ENCODE measurements at regions not wholly inside any gene's neighbourhood (a gene's known extent, or its start where the extent isn't known, plus 50 kb on each side); places are given as distances from the start of the nearest gene placed in this dataset.

DNA sequence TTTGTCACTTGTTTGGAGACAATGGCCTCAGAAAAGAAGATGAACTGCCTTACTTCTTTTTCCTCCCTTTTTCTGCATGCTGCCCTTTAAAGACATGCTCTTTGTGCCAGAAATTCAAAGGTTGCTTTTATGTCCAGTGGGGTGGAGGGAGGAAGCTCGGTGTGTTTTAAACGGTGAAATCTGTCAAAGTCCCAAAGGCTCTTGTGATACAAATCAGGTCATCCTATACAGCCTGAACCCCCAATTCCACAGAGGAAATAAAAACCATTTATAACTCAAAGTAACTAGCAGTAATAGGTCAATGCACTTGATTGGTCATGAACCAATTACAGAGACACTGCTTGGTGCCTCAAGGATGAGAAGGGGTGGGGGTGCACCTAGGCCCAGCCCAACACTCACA is 339.3 kb upstream of the F9 start:
- Mint-ChIP-seq H3K9me3 (no peaks in the 10 kb centered on the region), H3K27ac (no peak overlapping the region), H3K4me1 (peaks cover 32% of the 10 kb centered on the region), H3K27me3 (ENCODE audit: insufficient read depth, low read depth) (peaks cover 9% of the 10 kb centered on the region), H3K4me3 (no peak overlapping the region), H3K36me3 (peaks cover 2% of the 10 kb centered on the region)
- Histone ChIP-seq H3F3A (ENCODE audit: low read depth) (no peaks in the 10 kb centered on the region), H3K27ac (no peak overlapping the region), H2AFZ (replicated peaks) (no peak overlapping the region), H3K4me3 (no peak overlapping the region), H3K9me3 (ENCODE audit: low read depth) (no peaks in the 10 kb centered on the region), H4K20me1 (ENCODE audit: low read depth) (no peaks in the 10 kb centered on the region), H3K79me2 (ENCODE audit: low read depth) (no peaks in the 10 kb centered on the region), H3K27me3 (peaks cover 75% of the 10 kb centered on the region), H3K9ac (no peak overlapping the region), H3K36me3 (no peaks in the 10 kb centered on the region), H3K4me1 (peaks cover 6% of the 10 kb centered on the region), H3K4me2 (no peak overlapping the region)
- no peak for TF ChIP-seq EZH2 (IDR thresholded peaks at IDR 0.05)
- TF ChIP-seq EZH2phosphoT487 (IDR thresholded peaks at IDR 0.05): no peak
- TF ChIP-seq, protein P1, sequence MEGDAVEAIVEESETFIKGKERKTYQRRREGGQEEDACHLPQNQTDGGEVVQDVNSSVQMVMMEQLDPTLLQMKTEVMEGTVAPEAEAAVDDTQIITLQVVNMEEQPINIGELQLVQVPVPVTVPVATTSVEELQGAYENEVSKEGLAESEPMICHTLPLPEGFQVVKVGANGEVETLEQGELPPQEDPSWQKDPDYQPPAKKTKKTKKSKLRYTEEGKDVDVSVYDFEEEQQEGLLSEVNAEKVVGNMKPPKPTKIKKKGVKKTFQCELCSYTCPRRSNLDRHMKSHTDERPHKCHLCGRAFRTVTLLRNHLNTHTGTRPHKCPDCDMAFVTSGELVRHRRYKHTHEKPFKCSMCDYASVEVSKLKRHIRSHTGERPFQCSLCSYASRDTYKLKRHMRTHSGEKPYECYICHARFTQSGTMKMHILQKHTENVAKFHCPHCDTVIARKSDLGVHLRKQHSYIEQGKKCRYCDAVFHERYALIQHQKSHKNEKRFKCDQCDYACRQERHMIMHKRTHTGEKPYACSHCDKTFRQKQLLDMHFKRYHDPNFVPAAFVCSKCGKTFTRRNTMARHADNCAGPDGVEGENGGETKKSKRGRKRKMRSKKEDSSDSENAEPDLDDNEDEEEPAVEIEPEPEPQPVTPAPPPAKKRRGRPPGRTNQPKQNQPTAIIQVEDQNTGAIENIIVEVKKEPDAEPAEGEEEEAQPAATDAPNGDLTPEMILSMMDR (IDR thresholded peaks at IDR 0.05): no peak
- no peak for DNase-seq (ENCODE audit: low spot score)

DNA sequence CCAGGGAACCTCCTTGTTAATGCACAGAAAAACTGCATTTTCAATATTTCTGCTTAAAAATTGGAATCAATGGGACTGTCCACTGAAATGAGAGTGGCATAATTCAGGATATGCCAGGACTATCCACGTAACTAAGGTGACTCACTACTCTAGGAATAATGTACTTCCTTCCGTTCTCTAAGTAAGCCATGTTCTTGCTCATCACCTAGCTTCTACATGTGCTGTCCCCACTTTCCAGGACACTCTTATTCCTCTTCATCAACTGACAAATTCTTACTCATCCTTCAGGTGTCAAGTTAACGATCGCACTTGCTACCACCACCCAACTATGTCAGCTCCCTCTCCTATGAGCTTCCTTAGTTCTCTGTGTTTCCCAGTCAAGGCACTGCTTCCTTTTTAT is 342.8 kb upstream of the F9 start:
- H3K27me3 ChIP-seq: peaks cover 40% of the 10 kb centered on the region

DNA sequence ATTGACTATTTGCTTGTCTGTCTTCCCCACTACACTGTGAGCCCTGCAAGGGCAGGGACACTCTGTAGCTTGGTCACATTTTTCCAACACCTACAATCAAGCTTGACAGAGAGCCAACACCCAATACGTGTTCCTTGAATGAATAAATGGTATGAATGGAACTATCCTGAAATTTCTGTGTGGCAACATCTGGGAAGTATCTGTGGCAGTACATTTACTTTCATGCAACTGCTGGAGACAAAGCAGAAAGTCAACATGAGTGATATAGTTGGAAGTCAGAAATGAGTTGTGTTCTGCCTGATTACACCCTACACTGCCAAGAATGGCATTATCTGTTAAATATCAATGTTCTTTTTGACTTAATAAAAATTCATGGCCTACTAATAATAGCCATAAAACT is 343.5 kb upstream of the F9 start:
- H3K36me3 Mint-ChIP-seq: peaks cover 2% of the 10 kb centered on the region
- no peak overlapping the region for H3K27ac Mint-ChIP-seq
- H2AFZ ChIP-seq (replicated peaks): no peak overlapping the region
- H3K36me3 ChIP-seq: no peaks in the 10 kb centered on the region
- no peaks in the 10 kb centered on the region for H4K20me1 ChIP-seq (ENCODE audit: low read depth)
- peaks cover 32% of the 10 kb centered on the region for H3K27me3 ChIP-seq
- H3K9me3 Mint-ChIP-seq: no peaks in the 10 kb centered on the region
- H3K4me3 Mint-ChIP-seq: no peak overlapping the region
- H3K4me2 ChIP-seq: no peak overlapping the region
- H3K4me3 ChIP-seq: no peak overlapping the region
- no peak overlapping the region for H3K27ac ChIP-seq
- TF ChIP-seq EZH2 (IDR thresholded peaks at IDR 0.05) (no peak), EZH2phosphoT487 (IDR thresholded peaks at IDR 0.05) (no peak)
- TF ChIP-seq, protein P1 (IDR thresholded peaks at IDR 0.05): no peak
- H3K79me2 ChIP-seq (ENCODE audit: low read depth): no peaks in the 10 kb centered on the region
- H3K9ac ChIP-seq: no peak overlapping the region
- H3F3A ChIP-seq (ENCODE audit: low read depth): no peaks in the 10 kb centered on the region
- no peak for DNase-seq (ENCODE audit: low spot score)
- no peaks in the 10 kb centered on the region for H3K4me1 ChIP-seq
- peaks cover 5% of the 10 kb centered on the region for H3K9me3 ChIP-seq (ENCODE audit: low read depth)
- peaks cover 16% of the 10 kb centered on the region for H3K4me1 Mint-ChIP-seq
- H3K27me3 Mint-ChIP-seq (ENCODE audit: insufficient read depth, low read depth): no peaks in the 10 kb centered on the region

More for the DNA sequence above, 342.8 kb upstream of the F9 start:
- no peak for DNase-seq (ENCODE audit: low spot score)
- no peaks in the 10 kb centered on the region for H3K36me3 ChIP-seq
- H3K9ac ChIP-seq: no peak overlapping the region
- H3K79me2 ChIP-seq (ENCODE audit: low read depth): no peaks in the 10 kb centered on the region
- H4K20me1 ChIP-seq (ENCODE audit: low read depth): no peaks in the 10 kb centered on the region
- H3K4me1 ChIP-seq: peaks cover 6% of the 10 kb centered on the region
- H3K9me3 ChIP-seq (ENCODE audit: low read depth): peaks cover 5% of the 10 kb centered on the region
- no peak overlapping the region for H3K4me3 ChIP-seq
- no peak overlapping the region for H3K27ac Mint-ChIP-seq
- TF ChIP-seq, protein P1 (IDR thresholded peaks at IDR 0.05): no peak
- no peak for TF ChIP-seq EZH2phosphoT487 (IDR thresholded peaks at IDR 0.05)
- TF ChIP-seq EZH2 (IDR thresholded peaks at IDR 0.05): no peak
- no peak overlapping the region for H2AFZ ChIP-seq (replicated peaks)
- no peaks in the 10 kb centered on the region for H3K9me3 Mint-ChIP-seq
- H3K27ac ChIP-seq: no peak overlapping the region
- H3K4me3 Mint-ChIP-seq: no peak overlapping the region
- peaks cover 2% of the 10 kb centered on the region for H3K36me3 Mint-ChIP-seq
- H3K27me3 Mint-ChIP-seq (ENCODE audit: insufficient read depth, low read depth): no peaks in the 10 kb centered on the region
- H3F3A ChIP-seq (ENCODE audit: low read depth): no peaks in the 10 kb centered on the region
- no peak overlapping the region for H3K4me2 ChIP-seq
- H3K4me1 Mint-ChIP-seq: peaks cover 17% of the 10 kb centered on the region
